Astrocyte of the cerebellum (primary cell): ENCODE measurements at regions not wholly inside any gene's neighbourhood (a gene's known extent, or its start where the extent isn't known, plus 50 kb on each side); places are given as distances from the start of the nearest gene placed in this dataset.

Experiments
- DNase-seq: peaks from one replicate; pipeline ENCODE4 v3.0.0-alpha.2; 2011; ENCODE audit warnings: low read depth
- H3K4me3 ChIP-seq: 2 replicates; pipeline ENCODE4 v1.5.1; 2011; ENCODE audit warnings: mild to moderate bottlenecking, low read depth, low read length, moderate library complexity
- CTCF ChIP-seq: IDR thresholded peaks from 2 replicates; pipeline ENCODE4 v1.5.1; 2012; ENCODE audit warnings: low read length, low read depth, moderate library complexity, mild to moderate bottlenecking; ENCODE audit errors: missing control alignments
- in situ Hi-C: cut with HindIII; loops from 2 replicates; pipeline ENCODE4 v1.10.0; 2017; ENCODE audit warnings: low sequenced_read_pairs

GRCh38 chr12:127928178-127928577 lies 338.8 kb upstream of the TMEM132C start:
- in situ Hi-C loops = no loop called here

GRCh38 chr12:127928615-127929571 lies 338.1 kb upstream of the TMEM132C start:
- peak; percentile 22 for DNase-seq
- H3K4me3 ChIP-seq = no peak overlapping the region
- no peak for TF ChIP-seq CTCF
- in situ Hi-C loops = no loop called here

More at GRCh38 chr12:127928178-127928577, 338.8 kb upstream of the TMEM132C start:
- DNase-seq = no peak
- H3K4me3 ChIP-seq = no peak overlapping the region
- TF ChIP-seq CTCF = no peak

GRCh38 chr12:127930122-127930521 lies 336.8 kb upstream of the TMEM132C start:
- in situ Hi-C loops = no loop called here
- TF ChIP-seq CTCF = no peak
- H3K4me3 ChIP-seq = no peak overlapping the region
- no peak for DNase-seq

- H3K4me3 ChIP-seq = no peak overlapping the region
- in situ Hi-C loops = no loop called here
- DNase-seq = no peak
- no peak for TF ChIP-seq CTCF
Observed at GRCh38 chr12:127934409-127934808, 332.6 kb upstream of the TMEM132C start.

GRCh38 chr12:127936463-127936862 lies 330.5 kb upstream of the TMEM132C start:
- in situ Hi-C loops = no loop called here
- no peak for DNase-seq
- no peak for TF ChIP-seq CTCF
- H3K4me3 ChIP-seq = no peak overlapping the region

GRCh38 chr12:127941332-127941731 lies 325.6 kb upstream of the TMEM132C start:
- no peak overlapping the region for H3K4me3 ChIP-seq
- TF ChIP-seq CTCF = no peak
- in situ Hi-C loops = no loop called here
- DNase-seq = no peak
